ENCODE measurements at regions not wholly inside any gene's neighbourhood (a gene's known extent, or its start where the extent isn't known, plus 50 kb on each side); places are given as distances from the start of the nearest gene placed in this dataset.

- H3K79me2 ChIP-seq (replicated peaks; ENCODE audit: insufficient read depth), result no peaks in the 10 kb centered on the region
- H3K4me1 ChIP-seq (ENCODE audit: insufficient read depth), result no peaks in the 10 kb centered on the region; the same call in 1 of the 2 replicates
- Mint-ChIP-seq H3K4me3 (no peak overlapping the region), H3K27ac (no peak overlapping the region), H3K27me3 (ENCODE audit: insufficient read depth, low read depth, poor library complexity) (peaks cover under 1% of the 10 kb centered on the region), H3K4me1 (peaks cover 1% of the 10 kb centered on the region), H3K36me3 (ENCODE audit: low read depth) (no peaks in the 10 kb centered on the region), H3K9me3 (no peaks in the 10 kb centered on the region; the same call in 2 of the 3 replicates)
- H4K20me1 ChIP-seq (replicated peaks; ENCODE audit: insufficient read depth), result no peaks in the 10 kb centered on the region
- no peak for DNase-seq (ENCODE audit: low spot score)
- no peak overlapping the region for H3K4me3 ChIP-seq
- 0 out of 2 replicates have a peak, but pooled peaks cover 2% of the 10 kb centered on the region for H3K9me2 ChIP-seq (ENCODE audit: insufficient read depth)
- ATAC-seq, result no peak
- no peak overlapping the region for H3K27ac ChIP-seq (ENCODE audit: low read depth)
- H3K27me3 ChIP-seq (ENCODE audit: insufficient read depth), result no peaks in the 10 kb centered on the region
- no peaks in the 10 kb centered on the region for H3K36me3 ChIP-seq (ENCODE audit: insufficient read depth)
- TF ChIP-seq STAT1 (IDR thresholded peaks at IDR 0.05; ENCODE audit: unreplicated experiment) (no peak), EZH2phosphoT487 (IDR thresholded peaks at IDR 0.05; ENCODE audit: unreplicated experiment) (no peak), ZNF114 (CRISPR knock-in tag; IDR thresholded peaks at IDR 0.05) (no peak), ZNF462 (CRISPR knock-in tag; IDR thresholded peaks at IDR 0.05) (no peak), EZH2 (IDR thresholded peaks at IDR 0.05; ENCODE audit: low read depth, unreplicated experiment) (no peak), CREB1 (CRISPR knock-in tag; IDR thresholded peaks at IDR 0.05; ENCODE audit: low read depth) (no peak), POLR2AphosphoS5 (IDR thresholded peaks at IDR 0.05; ENCODE audit: low read depth) (no peak), NANOG (IDR thresholded peaks at IDR 0.05; ENCODE audit: borderline replicate concordance) (no peak), JUNB (IDR thresholded peaks at IDR 0.05; ENCODE audit: unreplicated experiment) (no peak), ZNF331 (CRISPR knock-in tag; IDR thresholded peaks at IDR 0.05; ENCODE audit: low read depth) (no peak)
- TF ChIP-seq, protein P1, sequence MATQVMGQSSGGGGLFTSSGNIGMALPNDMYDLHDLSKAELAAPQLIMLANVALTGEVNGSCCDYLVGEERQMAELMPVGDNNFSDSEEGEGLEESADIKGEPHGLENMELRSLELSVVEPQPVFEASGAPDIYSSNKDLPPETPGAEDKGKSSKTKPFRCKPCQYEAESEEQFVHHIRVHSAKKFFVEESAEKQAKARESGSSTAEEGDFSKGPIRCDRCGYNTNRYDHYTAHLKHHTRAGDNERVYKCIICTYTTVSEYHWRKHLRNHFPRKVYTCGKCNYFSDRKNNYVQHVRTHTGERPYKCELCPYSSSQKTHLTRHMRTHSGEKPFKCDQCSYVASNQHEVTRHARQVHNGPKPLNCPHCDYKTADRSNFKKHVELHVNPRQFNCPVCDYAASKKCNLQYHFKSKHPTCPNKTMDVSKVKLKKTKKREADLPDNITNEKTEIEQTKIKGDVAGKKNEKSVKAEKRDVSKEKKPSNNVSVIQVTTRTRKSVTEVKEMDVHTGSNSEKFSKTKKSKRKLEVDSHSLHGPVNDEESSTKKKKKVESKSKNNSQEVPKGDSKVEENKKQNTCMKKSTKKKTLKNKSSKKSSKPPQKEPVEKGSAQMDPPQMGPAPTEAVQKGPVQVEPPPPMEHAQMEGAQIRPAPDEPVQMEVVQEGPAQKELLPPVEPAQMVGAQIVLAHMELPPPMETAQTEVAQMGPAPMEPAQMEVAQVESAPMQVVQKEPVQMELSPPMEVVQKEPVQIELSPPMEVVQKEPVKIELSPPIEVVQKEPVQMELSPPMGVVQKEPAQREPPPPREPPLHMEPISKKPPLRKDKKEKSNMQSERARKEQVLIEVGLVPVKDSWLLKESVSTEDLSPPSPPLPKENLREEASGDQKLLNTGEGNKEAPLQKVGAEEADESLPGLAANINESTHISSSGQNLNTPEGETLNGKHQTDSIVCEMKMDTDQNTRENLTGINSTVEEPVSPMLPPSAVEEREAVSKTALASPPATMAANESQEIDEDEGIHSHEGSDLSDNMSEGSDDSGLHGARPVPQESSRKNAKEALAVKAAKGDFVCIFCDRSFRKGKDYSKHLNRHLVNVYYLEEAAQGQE (IDR thresholded peaks at IDR 0.05; ENCODE audit: unreplicated experiment), result no peak
- TF ChIP-seq, protein P2, sequence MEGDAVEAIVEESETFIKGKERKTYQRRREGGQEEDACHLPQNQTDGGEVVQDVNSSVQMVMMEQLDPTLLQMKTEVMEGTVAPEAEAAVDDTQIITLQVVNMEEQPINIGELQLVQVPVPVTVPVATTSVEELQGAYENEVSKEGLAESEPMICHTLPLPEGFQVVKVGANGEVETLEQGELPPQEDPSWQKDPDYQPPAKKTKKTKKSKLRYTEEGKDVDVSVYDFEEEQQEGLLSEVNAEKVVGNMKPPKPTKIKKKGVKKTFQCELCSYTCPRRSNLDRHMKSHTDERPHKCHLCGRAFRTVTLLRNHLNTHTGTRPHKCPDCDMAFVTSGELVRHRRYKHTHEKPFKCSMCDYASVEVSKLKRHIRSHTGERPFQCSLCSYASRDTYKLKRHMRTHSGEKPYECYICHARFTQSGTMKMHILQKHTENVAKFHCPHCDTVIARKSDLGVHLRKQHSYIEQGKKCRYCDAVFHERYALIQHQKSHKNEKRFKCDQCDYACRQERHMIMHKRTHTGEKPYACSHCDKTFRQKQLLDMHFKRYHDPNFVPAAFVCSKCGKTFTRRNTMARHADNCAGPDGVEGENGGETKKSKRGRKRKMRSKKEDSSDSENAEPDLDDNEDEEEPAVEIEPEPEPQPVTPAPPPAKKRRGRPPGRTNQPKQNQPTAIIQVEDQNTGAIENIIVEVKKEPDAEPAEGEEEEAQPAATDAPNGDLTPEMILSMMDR (conservative IDR thresholded peaks at IDR 0.05; ENCODE audit: low read depth in 2 of 2), result no peak
- TF ChIP-seq, protein P3, sequence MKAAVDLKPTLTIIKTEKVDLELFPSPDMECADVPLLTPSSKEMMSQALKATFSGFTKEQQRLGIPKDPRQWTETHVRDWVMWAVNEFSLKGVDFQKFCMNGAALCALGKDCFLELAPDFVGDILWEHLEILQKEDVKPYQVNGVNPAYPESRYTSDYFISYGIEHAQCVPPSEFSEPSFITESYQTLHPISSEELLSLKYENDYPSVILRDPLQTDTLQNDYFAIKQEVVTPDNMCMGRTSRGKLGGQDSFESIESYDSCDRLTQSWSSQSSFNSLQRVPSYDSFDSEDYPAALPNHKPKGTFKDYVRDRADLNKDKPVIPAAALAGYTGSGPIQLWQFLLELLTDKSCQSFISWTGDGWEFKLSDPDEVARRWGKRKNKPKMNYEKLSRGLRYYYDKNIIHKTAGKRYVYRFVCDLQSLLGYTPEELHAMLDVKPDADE (IDR thresholded peaks at IDR 0.05), result no peak
- no peak overlapping the region for H3K4me2 ChIP-seq
- H2AFZ ChIP-seq, result no peak overlapping the region
- H3F3A ChIP-seq (replicated peaks; ENCODE audit: low read depth), result no peaks in the 10 kb centered on the region
Measured at GRCh38 chr9:90464978-90465377, 177.6 kb downstream of the DIRAS2 start.

Measured in GM23338 (cell line).